ENCODE measurements at regions not wholly inside any gene's neighbourhood (a gene's known extent, or its start where the extent isn't known, plus 50 kb on each side); places are given as distances from the start of the nearest gene placed in this dataset.

- ChIA-PET CTCF (no interaction called here), POLR2A (no interaction called here)
- Histone ChIP-seq H3K9me3 (ENCODE audit: control insufficient read depth, insufficient read depth, low read length) (no peaks in the 10 kb centered on the region), H3K27me3 (ENCODE audit: control insufficient read depth, insufficient read depth, low read length) (no peaks in the 10 kb centered on the region), H3K27ac (ENCODE audit: low read depth, low read length) (no peak overlapping the region), H3K4me3 (ENCODE audit: low read depth, low read length) (no peak overlapping the region)
- DNase-seq (ENCODE audit: low read depth, low spot score), result no peak
- TF ChIP-seq, protein P1, sequence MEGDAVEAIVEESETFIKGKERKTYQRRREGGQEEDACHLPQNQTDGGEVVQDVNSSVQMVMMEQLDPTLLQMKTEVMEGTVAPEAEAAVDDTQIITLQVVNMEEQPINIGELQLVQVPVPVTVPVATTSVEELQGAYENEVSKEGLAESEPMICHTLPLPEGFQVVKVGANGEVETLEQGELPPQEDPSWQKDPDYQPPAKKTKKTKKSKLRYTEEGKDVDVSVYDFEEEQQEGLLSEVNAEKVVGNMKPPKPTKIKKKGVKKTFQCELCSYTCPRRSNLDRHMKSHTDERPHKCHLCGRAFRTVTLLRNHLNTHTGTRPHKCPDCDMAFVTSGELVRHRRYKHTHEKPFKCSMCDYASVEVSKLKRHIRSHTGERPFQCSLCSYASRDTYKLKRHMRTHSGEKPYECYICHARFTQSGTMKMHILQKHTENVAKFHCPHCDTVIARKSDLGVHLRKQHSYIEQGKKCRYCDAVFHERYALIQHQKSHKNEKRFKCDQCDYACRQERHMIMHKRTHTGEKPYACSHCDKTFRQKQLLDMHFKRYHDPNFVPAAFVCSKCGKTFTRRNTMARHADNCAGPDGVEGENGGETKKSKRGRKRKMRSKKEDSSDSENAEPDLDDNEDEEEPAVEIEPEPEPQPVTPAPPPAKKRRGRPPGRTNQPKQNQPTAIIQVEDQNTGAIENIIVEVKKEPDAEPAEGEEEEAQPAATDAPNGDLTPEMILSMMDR (IDR thresholded peaks at IDR 0.05; ENCODE audit: low read depth, low read length), result no peak
These were observed 172.3 kb upstream of the GLI3 start for GRCh38 chr7:42409296-42409695.

- TF ChIP-seq, protein P1 (IDR thresholded peaks at IDR 0.05; ENCODE audit: low read depth, low read length), result no peak
- DNase-seq (ENCODE audit: low read depth, low spot score), result no peak
- H3K27me3 ChIP-seq (ENCODE audit: control insufficient read depth, insufficient read depth, low read length), result peaks cover 2% of the 10 kb centered on the region
- no peaks in the 10 kb centered on the region for H3K9me3 ChIP-seq (ENCODE audit: control insufficient read depth, insufficient read depth, low read length)
- H3K4me3 ChIP-seq (ENCODE audit: low read depth, low read length), result no peak overlapping the region
- ChIA-PET CTCF (interaction anchor here (1.0 kb wide), 1 partner anchor 429 kb away, joined by 3 read pairs; no protein-coding TSS in a partner anchor), POLR2A (no interaction called here)
- H3K27ac ChIP-seq (ENCODE audit: low read depth, low read length), result no peak overlapping the region
These were observed 170.8 kb upstream of the GLI3 start for GRCh38 chr7:42407833-42408232.

- Histone ChIP-seq H3K9me3 (ENCODE audit: control insufficient read depth, insufficient read depth, low read length) (no peaks in the 10 kb centered on the region), H3K27me3 (ENCODE audit: control insufficient read depth, insufficient read depth, low read length) (peaks cover 2% of the 10 kb centered on the region), H3K4me3 (ENCODE audit: low read depth, low read length) (no peak overlapping the region), H3K27ac (ENCODE audit: low read depth, low read length) (no peak overlapping the region)
- no peak for DNase-seq (ENCODE audit: low read depth, low spot score)
- TF ChIP-seq, protein P1 (IDR thresholded peaks at IDR 0.05; ENCODE audit: low read depth, low read length), result no peak
- ChIA-PET POLR2A (no interaction called here), CTCF (no interaction called here)
These were observed 170.2 kb upstream of the GLI3 start for GRCh38 chr7:42407021-42407710.

- POLR2A ChIA-PET, result no interaction called here
- TF ChIP-seq, protein P1 (IDR thresholded peaks at IDR 0.05; ENCODE audit: low read depth, low read length), result no peak
- CTCF ChIA-PET, result no interaction called here
- no peak for DNase-seq (ENCODE audit: low read depth, low spot score)
- Histone ChIP-seq H3K27me3 (ENCODE audit: control insufficient read depth, insufficient read depth, low read length) (peaks cover 2% of the 10 kb centered on the region), H3K9me3 (ENCODE audit: control insufficient read depth, insufficient read depth, low read length) (no peaks in the 10 kb centered on the region), H3K4me3 (ENCODE audit: low read depth, low read length) (no peak overlapping the region), H3K27ac (ENCODE audit: low read depth, low read length) (no peak overlapping the region)
These were observed 169.3 kb upstream of the GLI3 start for GRCh38 chr7:42406358-42406757.

- POLR2A ChIA-PET, result no interaction called here
- no peaks in the 10 kb centered on the region for H3K9me3 ChIP-seq (ENCODE audit: control insufficient read depth, insufficient read depth, low read length)
- H3K27me3 ChIP-seq (ENCODE audit: control insufficient read depth, insufficient read depth, low read length), result peaks cover 4% of the 10 kb centered on the region
- TF ChIP-seq, protein P1 (IDR thresholded peaks at IDR 0.05; ENCODE audit: low read depth, low read length), result no peak
- CTCF ChIA-PET, result no interaction called here
- no peak overlapping the region for H3K4me3 ChIP-seq (ENCODE audit: low read depth, low read length)
- no peak overlapping the region for H3K27ac ChIP-seq (ENCODE audit: low read depth, low read length)
- DNase-seq (ENCODE audit: low read depth, low spot score), result no peak
These were observed 168.8 kb upstream of the GLI3 start for GRCh38 chr7:42405782-42406181.
